HG02943 (cell line): ENCODE measurements at regions not wholly inside any gene's neighbourhood (a gene's known extent, or its start where the extent isn't known, plus 50 kb on each side); places are given as distances from the start of the nearest gene placed in this dataset.

Experiments
- ATAC-seq: cut with Tn5 transposase; IDR thresholded peaks from one replicate; pipeline ENCODE4 v1.9.1; 2021; ENCODE audit warnings: mild to moderate bottlenecking, low read depth, moderate library complexity; ENCODE audit not compliant: unreplicated experiment

DNA sequence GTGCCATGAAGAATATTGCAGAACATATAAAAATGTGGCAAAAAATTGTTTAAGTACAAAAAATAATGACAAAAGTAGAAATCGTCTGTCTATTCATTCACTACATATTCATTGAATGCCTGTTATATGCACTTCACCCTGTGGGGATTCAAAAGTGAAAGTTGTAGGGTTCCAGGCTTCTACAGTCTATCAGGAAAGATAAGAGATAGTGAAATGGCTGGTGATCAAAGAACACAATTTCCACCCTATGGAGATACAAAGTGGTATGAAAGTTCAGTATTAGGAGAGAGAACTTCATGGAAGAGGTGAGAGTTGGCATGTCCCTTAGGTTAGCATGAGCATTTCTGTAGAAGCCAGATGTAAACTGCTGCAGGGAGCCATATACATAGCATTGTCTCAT lies 127.0 kb upstream of the PMFBP1 start:
- no peak for ATAC-seq

DNA sequence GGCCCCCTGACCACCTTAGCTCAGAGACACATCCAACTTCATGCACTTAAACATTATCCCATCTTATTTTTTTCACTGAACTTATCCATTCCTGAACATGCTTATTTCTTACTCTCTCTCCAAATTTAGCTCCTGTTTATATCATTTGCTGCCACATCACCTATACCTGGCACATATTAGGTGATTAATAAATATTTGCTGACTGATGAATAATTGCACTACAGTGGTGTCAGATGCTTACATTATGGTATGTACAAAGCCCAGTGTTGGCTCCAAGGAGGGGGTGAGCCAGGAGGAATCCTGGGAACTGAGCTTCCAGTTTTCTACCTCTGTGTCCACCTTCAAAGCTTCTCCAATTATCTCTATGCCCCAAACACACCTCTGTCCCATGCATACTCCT lies 124.0 kb upstream of the PMFBP1 start:
- no peak for ATAC-seq

DNA sequence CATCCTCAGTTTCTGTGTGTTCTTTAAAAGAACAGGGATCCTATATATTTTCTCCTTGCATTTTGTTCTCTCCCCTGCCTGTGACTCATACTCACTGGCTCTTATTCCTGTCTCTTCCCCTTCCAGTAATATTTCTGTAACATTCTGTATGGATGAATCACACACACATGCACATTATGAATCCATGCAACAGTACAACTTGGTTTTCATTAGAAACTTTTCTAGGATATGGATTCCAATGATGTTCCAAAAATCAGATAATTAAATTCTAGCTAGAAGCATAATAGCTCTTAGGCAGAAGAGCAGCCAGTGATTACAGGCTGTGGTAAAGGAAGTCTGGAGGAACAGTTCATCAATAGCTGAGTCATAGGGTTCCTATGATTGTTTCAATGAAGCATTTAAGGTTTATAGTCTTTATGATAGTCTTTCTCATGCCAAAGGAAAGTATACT lies 119.6 kb upstream of the PMFBP1 start:
- no peak for ATAC-seq

DNA sequence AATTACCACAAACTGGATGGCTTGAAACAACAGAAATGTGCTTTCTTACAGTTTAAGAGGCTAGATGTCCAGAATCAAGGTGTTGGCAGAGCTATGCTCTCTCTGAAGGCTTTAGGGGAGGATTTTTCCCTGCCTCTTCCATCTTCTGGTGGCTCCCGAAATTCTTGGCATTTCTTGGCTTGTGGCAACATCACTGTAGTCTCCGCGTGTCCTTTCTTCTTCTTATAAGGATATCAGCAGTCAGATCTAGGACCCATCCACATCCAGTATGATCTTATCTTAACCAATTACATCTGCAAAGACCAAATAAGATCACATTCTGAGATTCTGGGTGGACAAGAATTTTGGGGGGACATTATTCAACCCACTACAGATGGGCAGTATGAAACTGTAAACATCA lies 119.2 kb upstream of the PMFBP1 start:
- ATAC-seq = no peak

DNA sequence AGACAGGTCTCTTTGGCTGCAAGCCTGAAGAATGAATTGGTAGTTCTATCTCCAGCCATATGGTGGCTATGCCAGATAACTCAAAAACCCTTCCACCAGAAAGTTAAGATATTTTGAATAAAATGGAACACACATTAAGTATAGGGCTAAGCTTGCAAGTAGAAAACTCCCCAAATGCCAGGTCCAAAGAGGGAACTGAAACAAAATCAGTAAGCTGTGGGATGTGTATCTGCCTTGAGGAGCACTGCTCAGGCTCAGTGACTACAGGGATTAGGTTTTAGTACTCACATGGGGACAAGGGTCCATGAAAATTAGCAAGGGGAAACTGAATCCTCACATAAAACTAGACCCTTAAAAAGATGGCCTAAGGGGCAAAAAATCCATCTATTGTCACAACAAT lies 115.7 kb upstream of the PMFBP1 start:
- ATAC-seq = no peak

DNA sequence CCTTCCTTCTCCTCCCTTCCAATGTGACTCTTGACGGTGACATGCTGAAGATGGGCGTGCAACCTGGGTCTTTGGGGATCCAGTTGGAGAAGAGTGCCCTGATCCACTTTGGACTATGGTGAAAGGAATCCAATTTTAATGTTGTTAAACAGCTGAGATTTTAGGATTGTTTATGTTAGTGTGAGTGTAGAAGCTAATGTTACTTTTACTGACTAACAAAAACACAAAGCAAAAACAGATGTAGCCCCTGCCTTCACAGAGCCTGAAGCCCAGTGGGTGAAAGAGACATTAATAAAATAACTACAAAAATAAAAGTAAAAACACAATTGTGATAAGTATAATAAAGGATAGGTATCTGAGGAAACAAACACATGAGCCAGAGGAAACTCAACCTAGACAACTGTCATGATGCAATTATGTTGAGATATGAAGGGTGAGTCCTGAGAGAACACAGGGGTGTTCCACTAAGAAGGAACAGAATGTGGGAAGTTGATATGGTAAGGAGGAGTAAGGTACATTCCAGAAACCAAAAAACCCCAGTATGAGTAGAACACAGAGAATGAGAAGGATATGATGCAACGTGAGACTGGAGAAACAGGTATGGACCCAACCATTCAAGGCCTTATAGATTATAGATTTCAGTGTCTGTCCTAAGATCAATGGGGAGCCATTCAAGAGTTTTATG lies 115.1 kb upstream of the PMFBP1 start:
- no peak for ATAC-seq

DNA sequence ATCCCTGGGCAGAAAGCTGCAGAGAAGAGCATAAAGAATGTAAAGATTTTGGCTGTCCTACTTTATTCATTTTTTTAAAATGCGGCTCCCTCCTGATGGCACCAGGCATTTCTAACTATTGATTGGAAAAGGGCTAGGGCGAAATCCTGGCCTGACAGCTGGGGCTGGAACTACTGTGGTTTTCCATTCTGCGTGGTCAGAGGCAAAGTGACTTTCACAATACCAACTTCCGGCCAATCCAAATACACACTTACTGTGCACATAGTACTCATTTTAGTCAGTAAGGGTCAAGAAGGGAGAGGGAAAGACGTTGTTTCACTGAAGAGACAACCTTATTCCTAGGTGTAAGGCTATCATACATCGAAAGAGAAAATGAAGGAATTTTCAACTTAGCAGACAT lies 113.8 kb upstream of the PMFBP1 start:
- ATAC-seq = no peak

DNA sequence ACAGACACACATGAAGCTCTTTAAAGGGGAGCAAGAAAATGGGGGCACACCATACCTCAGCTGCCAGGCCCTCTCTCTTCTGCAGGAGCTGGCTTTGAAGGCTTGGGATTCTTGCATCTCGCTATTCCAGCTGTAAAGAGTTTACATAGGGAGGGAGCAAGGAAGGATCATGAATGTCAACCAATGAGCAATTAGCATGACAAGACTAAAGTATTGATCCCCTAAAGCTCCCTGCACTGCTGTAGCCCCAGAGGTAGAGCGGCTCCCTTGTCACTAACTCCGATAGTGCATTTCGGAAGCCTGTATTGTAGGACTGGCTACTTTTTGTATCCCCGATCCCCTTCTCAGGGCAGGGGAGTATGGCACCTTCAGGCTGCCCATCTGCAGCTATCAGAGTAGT lies 113.4 kb upstream of the PMFBP1 start:
- no peak for ATAC-seq

DNA sequence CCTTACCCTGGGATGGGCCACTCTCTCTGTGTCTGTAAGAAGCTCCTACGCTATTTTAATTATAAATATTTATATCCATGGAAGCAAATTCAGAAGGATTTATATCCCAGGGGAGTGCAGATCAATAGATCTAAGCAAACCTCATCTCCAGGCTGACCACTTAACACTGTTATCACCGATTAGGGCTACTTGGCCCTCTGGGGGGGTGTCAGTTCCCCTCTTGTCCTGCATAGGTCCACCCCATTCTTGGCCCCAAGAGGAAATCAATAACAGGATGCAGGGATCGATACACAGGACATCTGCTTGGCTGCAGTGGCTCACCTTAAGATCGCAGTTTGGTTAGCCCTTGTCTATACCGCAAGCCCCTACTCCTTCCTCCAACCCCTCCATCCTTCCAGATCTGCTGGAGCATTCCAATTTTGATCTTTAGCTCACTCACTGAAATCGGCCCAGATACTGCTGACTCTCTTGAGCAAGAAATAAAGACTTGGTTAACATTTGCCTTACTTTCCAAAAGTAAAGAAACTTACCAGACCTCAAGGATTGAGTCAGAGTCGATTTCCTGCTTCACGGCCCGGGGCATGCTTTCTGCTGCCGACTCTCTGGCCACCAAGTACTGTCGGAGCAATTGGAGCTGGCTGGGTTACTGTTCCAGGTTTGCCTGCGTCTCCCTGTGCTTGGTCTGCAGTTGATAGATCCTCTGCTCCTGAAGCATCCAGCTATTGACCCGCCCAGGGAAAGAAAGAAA lies 112.3 kb upstream of the PMFBP1 start:
- no peak for ATAC-seq

DNA sequence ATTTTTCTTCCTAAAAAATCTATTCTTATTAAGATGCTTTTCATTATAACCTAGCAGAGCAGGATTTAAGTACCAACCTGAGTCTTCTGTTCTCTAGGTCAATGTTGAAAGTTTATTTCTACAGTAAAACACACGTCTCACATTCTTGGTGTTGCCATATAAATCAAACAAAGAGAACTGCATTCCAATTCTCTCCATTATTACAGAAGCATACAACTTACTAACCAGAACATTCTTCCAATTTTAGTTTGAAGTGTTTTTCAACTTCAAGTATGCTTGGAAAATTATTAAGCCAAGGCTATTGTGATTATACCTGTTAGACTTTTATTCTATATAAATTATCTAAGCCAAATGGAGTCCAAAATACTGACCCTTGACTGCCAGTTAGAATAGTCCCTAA lies 110.4 kb upstream of the PMFBP1 start:
- ATAC-seq = no peak

DNA sequence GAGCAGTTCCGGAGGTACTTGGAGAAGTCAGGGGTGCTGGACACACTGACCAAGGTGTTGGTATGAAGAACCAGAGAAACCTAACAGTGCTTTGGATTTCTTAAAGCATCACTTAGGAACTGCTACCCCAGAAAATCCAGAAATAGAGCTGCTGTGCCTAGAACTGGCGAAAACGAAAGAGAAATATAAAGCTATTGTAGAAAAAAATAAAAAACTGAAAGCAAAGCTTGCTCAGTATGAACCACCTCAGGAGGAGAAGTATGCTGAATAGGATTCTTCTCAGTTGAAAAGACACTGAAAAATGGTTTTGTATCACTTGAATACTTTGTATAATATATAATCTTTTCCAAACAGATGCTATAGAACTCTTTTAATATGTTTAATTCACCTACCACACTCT lies 106.3 kb upstream of the PMFBP1 start:
- no peak for ATAC-seq

DNA sequence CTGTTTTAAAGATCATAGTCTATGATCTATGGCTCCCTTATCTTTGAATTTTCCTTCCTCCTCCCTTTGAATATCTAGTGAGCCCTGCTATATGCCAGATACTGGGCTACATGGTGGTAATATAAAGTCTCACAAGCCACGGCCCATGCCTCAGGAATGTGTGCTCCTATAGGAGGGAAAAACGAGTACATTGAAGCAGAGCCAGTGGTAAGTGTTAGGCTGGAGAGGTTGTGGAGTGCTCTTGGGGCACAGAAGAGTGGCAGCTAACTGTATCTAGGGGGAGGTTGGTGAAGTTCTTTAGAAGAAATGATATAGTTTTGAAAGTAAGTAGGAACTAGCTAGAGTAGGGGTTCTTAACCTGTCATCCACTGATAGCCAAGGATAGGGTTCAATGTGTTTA lies 105.8 kb upstream of the PMFBP1 start:
- no peak for ATAC-seq

DNA sequence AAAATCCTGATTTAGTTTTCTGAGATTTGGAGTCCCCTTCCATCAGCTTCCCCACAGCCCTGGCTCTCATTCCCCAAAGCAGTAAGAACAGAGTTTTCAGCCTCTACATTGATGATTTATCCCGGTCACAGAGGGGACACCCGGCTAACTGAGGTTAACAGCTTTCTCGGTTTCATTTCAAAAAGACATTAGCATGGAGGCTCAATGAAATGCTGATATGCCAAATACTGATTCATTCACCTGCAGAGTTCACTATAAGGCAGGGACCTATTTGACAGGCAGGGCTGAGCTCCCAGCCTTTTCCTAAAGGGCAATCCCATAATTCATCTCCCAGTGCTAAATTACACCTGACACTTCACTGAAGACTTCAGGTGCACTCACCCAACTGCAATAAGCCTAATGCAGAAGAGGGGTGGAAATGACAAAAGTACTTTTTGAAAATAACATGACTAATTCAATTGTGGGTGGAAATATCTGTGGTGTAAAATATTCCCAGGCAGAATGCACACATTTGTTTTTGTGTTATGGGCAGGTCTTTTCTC lies 99.8 kb upstream of the PMFBP1 start:
- ATAC-seq = no peak

DNA sequence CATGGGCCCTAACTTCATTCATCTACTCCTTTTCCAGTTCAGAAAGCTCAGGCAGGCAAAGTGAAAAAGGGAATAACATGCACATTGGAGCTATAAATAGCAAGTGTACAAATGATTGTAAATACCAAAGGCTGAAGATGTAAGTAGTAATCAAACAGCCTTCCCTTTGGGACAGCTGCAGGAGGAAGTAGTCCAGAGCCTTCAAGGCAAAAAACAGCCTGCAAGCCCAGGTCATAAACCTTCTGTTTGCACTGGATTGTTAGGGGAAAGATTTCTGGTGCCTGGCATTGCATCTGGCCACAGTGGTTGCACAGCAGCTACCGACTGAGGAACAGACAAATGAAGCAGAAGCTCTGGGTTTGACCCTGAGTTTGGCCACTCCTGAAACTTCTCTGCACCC lies 98.6 kb upstream of the PMFBP1 start:
- no peak for ATAC-seq

DNA sequence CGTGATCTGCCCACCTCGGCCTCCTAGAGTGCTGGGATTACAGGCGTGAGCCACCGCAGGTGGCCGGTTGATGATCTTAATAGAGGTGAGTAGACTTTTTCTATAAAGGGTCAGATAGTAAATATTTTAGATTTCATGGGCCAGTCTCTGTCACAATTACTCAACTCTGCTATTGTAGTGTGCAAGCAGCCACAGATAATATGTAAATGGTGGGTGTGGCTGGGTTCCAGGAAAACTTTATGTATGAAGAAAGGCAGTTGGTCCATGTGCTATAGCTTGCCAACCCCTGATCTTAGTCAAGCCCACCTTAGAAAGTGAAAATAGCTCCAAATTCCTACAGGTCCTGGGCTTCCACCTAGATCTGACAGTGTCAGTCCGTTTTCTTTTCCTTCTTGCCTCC lies 94.9 kb upstream of the PMFBP1 start:
- ATAC-seq = no peak

DNA sequence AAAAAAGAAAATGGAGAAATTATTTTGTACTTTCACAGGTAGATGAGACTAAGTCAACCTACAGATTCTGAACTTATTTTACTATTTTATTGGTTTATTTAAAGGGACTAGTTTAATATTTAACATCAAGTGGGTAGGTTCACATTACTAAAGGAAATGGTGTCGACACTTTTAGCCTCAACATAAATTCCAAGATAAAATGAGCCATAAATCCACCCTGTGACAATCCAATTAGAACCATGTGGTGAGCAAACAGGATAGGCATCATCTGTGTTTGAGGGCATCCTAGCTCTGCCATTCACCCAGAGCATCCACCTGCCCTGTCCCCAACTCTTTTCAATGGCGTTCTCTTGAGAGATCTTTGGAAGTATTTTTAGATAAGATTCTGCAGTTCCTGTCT lies 92.8 kb upstream of the PMFBP1 start:
- ATAC-seq = no peak

DNA sequence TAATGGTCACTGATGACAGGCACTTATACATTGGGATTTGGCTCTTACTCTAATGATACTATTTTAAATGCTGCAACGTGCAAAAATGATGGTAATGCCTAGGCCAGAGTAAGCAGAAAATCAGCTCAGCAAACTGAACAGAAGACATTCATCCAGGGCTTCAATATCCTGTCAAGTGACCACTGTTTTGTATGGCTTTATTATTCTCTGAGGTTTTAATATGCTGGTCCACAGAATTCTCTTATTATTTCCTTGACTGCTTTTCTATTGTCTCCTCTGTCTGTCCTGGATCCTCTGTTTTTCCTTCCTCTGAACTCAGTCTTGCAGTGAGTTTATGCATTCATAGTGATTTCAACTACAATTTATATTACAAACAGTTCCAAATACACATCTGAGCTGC lies 90.8 kb upstream of the PMFBP1 start:
- ATAC-seq = no peak

DNA sequence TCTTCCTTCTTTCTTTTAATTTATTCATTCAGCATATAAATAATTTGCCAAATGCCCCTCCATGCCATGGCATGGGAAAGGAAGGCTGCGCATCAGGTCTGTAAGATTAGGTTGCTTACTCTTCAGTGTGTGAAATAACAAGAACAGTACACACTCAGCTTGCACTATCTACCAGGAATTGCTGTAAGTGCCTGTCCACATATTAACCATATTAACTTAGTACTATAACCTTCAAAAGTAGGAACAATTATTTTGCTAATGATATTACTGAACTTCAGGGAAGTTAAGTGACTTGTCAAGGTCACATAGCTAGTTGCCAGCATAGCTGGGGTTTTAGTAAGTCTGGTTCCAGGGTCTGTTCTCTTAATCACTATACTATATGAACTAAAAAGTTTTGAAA lies 89.2 kb upstream of the PMFBP1 start:
- ATAC-seq = no peak

DNA sequence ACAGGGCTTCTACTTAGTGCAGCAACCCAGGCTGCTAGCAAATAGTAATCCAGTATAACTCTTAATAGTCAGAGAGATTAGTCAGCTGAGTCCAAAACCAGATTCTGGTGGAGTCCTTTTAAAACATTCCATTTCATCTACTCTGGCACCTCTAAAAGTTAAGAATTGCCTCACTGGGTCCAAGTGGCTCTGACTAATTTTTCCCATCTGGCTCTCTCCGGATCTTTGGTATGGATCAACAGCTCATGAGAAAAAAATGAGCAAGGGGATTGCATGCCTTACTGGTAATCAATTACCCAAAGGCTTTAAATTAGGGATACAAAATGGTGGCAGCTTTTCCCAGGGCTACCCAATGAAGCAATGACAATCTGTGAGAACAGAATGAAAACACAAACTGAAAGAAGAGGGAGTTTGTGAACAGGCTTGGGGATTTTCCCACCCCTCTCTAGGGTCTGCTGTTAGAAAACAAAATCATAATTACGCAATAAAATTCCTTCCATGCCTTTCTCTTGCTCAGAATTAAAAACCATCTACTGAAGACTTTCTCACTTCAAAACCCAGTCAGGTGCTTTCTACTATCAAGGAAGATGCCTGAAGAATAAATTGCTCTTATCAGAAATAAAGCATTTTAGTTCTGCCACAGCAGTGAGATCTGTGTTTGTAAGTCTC lies 84.6 kb upstream of the PMFBP1 start:
- no peak for ATAC-seq

DNA sequence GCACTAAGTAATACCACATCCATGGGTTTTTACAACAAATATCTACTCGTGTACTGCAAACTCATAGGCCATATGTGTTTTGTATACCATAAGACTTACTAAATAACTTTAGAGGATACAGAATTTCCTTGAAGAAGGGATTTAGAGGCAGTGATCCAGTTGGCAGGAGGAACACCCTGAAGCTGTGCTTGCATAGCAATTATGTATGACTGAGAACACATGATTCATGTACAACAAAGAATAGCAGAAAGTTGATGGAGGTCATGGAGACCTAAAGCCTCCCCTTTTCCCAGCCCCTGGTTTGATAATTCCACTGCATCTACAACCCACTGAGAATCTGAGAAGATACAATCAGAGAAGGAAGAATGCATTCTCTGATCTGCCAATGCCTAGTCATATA lies 83.8 kb upstream of the PMFBP1 start:
- ATAC-seq = no peak

DNA sequence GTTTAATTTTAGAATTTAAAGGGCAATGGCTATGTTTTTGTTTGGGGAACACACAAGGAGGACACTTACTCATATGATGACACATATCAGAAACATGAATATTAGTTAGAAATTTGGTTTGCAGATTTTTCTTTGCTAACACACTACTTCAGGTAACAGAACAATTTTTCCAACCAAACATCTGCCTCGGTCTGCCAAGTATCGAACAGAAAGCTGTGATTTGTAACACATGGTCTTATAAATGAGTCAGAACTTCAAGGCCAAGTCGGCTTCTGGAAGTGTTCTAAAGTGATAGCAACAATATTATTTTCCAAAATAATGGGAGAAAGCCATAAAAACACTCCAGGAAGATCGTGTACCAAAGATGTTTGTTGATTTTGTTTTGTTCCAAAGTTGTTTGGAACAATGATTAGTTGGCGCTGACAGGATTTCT lies 75.9 kb upstream of the PMFBP1 start:
- no peak for ATAC-seq
